NAMALWA (cell line): ENCODE measurements at regions not wholly inside any gene's neighbourhood (a gene's known extent, or its start where the extent isn't known, plus 50 kb on each side); places are given as distances from the start of the nearest gene placed in this dataset.
"Not testable (repeated sequence)": the region's sequence is repeated elsewhere in the genome, so short reads cannot be mapped to it uniquely, and the experiment has no call there.

ENCODE experiments used
- DNase-seq: peaks from one replicate; pipeline ENCODE4 v3.0.0-alpha.2; 2015; ENCODE audit warnings: low spot score

- DNase-seq: no peak
Observed at GRCh38 chr18:44543387-44543786, 137.3 kb upstream of the SETBP1 start.

- no peak for DNase-seq
Observed at GRCh38 chr18:44545359-44545985, 135.2 kb upstream of the SETBP1 start.

- no peak for DNase-seq
Observed at GRCh38 chr18:44546954-44547353, 133.7 kb upstream of the SETBP1 start.

- peak; percentile 7 for DNase-seq
Observed at GRCh38 chr18:44548291-44549221, 132.1 kb upstream of the SETBP1 start.

DNA sequence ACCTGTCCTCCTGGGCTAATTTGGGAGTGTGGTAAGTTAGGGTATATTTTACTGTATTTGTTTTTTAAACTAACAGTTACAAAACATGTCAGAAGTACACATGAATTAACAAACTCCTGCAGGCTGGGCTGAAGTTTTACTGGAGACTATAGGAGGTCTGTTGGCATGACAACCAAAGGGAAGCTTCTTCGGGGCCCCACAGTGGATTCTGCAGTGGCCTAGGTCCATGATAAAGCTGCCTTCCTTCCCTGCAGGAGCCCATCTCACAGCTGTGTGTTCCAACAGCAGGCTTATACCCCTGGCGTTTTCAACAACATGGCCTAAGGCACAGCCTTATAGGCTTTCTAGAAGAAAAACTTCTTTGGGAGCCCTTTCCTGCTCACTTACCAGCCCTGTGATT, 128.0 kb upstream of the SETBP1 start:
- no peak for DNase-seq

GRCh38 chr18:44556296-44556695, 124.4 kb upstream of the SETBP1 start:
- no peak for DNase-seq

- no peak for DNase-seq
Observed at GRCh38 chr18:44557616-44558151, 123.0 kb upstream of the SETBP1 start.

GRCh38 chr18:44558767-44559166, 121.9 kb upstream of the SETBP1 start:
- DNase-seq: no peak

DNA sequence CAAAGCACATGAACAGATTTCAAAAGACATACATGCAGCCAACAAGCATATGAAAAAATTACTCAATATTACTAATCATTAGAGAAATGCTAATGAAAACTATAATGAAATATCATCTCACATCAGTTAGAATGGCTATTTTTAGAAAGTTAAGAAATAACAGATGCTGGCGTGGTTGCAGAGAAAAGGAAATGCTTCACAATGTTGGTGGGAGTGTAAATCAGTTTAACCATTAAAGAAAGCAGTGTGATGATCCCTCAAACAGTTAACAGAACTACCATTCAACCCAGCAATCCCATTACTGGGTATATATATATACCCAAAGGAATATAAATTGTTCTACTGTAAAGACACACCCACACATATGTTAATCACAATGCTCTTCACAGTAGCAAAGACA, 117.7 kb upstream of the SETBP1 start:
- DNase-seq: no peak

DNA sequence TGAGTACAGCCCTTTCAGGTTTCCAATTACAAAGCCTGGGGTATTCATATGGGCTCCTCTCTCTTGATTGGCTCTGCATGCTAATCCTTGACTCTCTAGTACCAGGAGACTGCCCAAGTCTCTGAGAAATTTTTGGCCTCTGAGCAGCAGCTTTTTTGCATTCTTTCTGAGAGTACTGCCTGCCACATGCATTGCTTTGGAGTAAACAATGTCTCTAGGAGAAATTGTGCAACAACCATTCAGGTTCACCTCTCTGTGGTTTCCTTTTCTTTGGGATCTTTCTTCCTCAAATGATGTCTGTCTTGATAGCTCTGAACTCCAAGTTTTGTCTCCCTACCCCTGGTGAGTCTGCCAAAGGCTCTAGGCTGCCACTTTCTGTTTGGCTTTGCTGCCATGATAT, 115.8 kb upstream of the SETBP1 start:
- no peak for DNase-seq

GRCh38 chr18:44568342-44568741, 112.3 kb upstream of the SETBP1 start:
- no peak for DNase-seq

DNA sequence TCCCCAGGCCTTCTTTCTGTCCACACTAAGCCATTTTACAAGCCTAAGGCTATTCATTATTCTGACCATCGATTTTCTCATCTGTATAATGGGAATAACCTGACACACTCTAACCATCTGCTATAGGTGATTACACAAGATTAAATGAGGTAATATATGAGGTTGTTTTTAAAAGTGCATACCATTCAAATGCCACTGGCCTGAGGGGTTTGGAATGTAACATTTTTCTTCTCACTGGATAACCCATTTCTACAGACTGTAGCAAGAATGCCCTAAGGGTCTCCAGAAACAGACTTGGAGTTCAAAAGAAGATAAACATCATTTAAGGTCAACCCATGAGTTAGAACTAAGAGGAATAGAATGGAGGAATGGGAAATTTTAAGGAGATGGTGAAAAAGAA, 111.7 kb upstream of the SETBP1 start:
- DNase-seq: no peak

GRCh38 chr18:44569391-44570055, 111.2 kb upstream of the SETBP1 start:
- no peak for DNase-seq

GRCh38 chr18:44579028-44579702, 101.5 kb upstream of the SETBP1 start:
- peak; percentile 53 for DNase-seq

GRCh38 chr18:44579745-44580144, 100.9 kb upstream of the SETBP1 start:
- DNase-seq: no peak

GRCh38 chr18:44580159-44580558, 100.5 kb upstream of the SETBP1 start:
- DNase-seq: no peak

- not testable (repeated sequence) for DNase-seq
Observed at GRCh38 chr18:44580782-44581181, 99.9 kb upstream of the SETBP1 start.

DNA sequence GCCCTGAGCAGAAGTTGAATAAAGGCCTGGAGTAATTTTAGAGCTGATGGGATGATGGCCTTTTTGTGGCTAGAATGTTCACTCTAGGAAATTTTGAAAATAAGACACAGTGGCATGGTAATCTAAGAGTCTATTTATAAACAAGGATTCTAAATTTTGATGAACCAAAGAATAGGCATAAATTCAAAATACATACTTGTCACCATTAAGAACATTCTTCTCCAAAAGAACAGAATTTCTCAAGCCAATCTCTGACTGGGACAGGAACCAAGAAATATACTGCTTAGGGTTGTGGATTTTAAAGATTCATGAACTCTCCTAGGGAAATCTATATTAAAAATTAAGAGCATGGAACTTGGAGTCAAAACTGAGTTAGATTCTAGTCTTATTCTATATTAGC, 98.2 kb upstream of the SETBP1 start:
- no peak for DNase-seq

DNA sequence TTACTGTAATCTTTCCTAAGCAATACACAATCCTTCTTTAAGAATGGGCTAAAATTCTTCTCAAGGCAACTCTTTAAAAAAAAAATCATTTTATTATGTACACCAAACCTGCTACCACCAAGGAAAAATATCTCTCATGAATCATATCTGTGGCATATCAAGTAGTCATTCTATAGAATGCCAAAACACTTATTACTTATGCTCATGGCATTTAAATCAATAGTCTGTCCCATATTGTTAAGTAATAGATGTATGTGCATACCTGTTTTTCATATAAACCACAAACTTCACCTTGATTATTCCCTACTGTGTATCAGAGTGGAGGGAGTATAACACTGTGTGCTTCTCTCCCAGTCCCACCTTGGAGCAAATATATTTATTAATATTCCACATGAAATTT, 95.8 kb upstream of the SETBP1 start:
- no peak for DNase-seq

DNA sequence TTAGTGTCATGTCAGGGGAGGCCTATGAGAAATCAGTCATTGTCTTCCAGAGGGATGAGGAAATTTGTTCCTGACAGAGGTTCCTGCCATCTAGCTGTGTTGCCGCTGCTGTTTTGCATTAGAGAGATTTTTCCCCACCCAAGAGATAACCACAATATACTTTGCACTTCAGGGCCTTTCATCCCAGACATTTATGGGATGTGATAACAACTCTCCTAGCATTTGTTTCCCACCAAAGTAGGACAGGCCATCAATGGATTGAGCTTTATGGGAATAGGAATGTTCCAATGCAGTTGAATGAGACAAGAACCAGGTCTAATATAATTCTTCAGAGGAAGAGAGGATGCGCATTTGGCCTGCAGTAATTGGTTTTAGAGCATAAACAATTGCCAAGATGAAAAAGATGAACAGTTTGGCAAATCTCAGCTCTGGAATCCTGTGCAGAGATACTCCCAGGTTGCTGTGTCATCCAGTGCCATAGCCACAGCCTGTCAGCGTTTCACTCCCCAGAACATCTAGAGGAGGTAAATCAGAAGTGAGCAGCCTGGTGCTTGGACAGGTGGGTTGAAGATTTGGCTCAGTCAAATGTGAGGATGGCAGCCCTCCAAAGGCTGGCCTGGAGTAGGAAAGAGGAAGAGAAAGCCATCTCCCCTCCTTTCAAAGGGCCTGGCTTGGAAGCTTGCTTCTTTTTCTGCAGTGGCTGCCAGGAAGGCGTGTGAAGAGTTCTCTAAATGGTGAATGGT, 93.7 kb upstream of the SETBP1 start:
- no peak for DNase-seq

DNA sequence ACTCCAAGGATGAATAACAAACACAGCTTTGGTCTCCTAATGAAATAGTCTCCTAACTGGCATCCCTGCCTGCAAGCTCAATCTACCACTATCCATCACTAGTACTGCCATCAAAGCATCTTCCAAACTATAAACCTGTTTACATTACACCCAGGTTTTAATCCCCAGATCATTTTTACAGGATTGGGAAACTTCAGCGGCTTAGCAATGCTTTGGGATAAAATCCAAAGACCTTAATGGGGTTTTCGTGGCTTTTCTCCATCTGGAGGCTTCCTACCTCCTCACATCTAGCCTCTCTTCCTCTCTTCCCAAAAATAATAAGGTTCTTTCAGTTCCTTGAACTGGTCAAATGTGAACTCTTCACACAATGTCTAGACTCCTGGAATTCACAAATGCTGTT, 92.2 kb upstream of the SETBP1 start:
- no peak for DNase-seq
